A673 (cell line): ENCODE measurements at regions not wholly inside any gene's neighbourhood (a gene's known extent, or its start where the extent isn't known, plus 50 kb on each side); places are given as distances from the start of the nearest gene placed in this dataset.

Experiments
- CTCF ChIP-seq: fragments of 300-800, 200-600 bp; sonication (generic); conservative IDR thresholded peaks from 2 replicates; pipeline ENCODE4 v1.5.1; 2017; ENCODE audit warnings: low read depth, mild to moderate bottlenecking, antibody characterized with exemption, low read length, moderate library complexity, mixed read lengths
- EZH2 ChIP-seq: fragments of 200-600 bp; sonication (generic); IDR thresholded peaks from 2 replicates; pipeline ENCODE4 v1.6.1; 2017; ENCODE audit warnings: borderline replicate concordance, low read depth, mild to moderate bottlenecking, mixed read lengths, antibody characterized with exemption, low read length; ENCODE audit not compliant: poor library complexity, severe bottlenecking

GRCh38 chr2:156031121-156031520 lies 301.4 kb downstream of the NR4A2 start:
- TF ChIP-seq CTCF (no peak), EZH2 (no peak)
